Endodermal cell (in vitro differentiated cells): ENCODE measurements at regions not wholly inside any gene's neighbourhood (a gene's known extent, or its start where the extent isn't known, plus 50 kb on each side); places are given as distances from the start of the nearest gene placed in this dataset.

Experiments used
- DNase-seq: peaks from one replicate; pipeline ENCODE4 v3.0.0-alpha.2; 2017
- H3K27ac ChIP-seq: 2 replicates; pipeline ENCODE4 v1.5.1; 2013; ENCODE audit warnings: mild to moderate bottlenecking, low read depth, low read length, moderate library complexity
- H3K27me3 ChIP-seq: 2 replicates; pipeline ENCODE4 v1.6.1; 2013; ENCODE audit warnings: mild to moderate bottlenecking, low read length, moderate library complexity; ENCODE audit not compliant: insufficient read depth, control insufficient read depth, poor library complexity, severe bottlenecking
- H3K36me3 ChIP-seq: 2 replicates; pipeline ENCODE4 v1.7.0; 2013; ENCODE audit warnings: mild to moderate bottlenecking, low read length, moderate library complexity; ENCODE audit not compliant: control insufficient read depth, insufficient read depth
- H3K4me1 ChIP-seq: one replicate; pipeline ENCODE4 v1.7.0; 2013; ENCODE audit warnings: low read length; ENCODE audit not compliant: control insufficient read depth, insufficient read depth
- H3K4me3 ChIP-seq: 2 replicates; pipeline ENCODE4 v1.5.1; 2013; ENCODE audit warnings: mild to moderate bottlenecking, low read length, moderate library complexity
- H3K9ac ChIP-seq: 2 replicates; pipeline ENCODE4 v1.6.1; 2013; ENCODE audit warnings: mild to moderate bottlenecking, low read length, moderate library complexity; ENCODE audit not compliant: poor library complexity, severe bottlenecking; ENCODE audit errors: extremely low read depth
- H3K9me3 ChIP-seq: 2 replicates; pipeline ENCODE4 v1.6.1; 2013; ENCODE audit warnings: mild to moderate bottlenecking, low read length, moderate library complexity; ENCODE audit not compliant: control insufficient read depth
- H3K27ac Mint-ChIP-seq: 2 replicates; pipeline ENCODE4 v1.8.0; 2020; ENCODE audit warnings: mixed read lengths
- H3K27me3 Mint-ChIP-seq: 2 replicates; pipeline ENCODE4 v1.8.0; 2021; ENCODE audit warnings: mild to moderate bottlenecking, mixed read lengths; ENCODE audit not compliant: insufficient read depth
- H3K36me3 Mint-ChIP-seq: 2 replicates; pipeline ENCODE4 v1.8.0; 2020; ENCODE audit warnings: low read depth, mixed read lengths
- H3K4me1 Mint-ChIP-seq: 2 replicates; pipeline ENCODE4 v1.8.0; 2020; ENCODE audit warnings: mixed read lengths
- H3K4me3 Mint-ChIP-seq: 2 replicates; pipeline ENCODE4 v1.8.0; 2020; ENCODE audit warnings: mild to moderate bottlenecking, moderate library complexity, mixed read lengths
- H3K9me3 Mint-ChIP-seq: 2 replicates; pipeline ENCODE4 v1.8.0; 2020; ENCODE audit warnings: mild to moderate bottlenecking, mixed read lengths
- WGBS, 2 experiments: methylation state at CpG; one replicate each; pipeline versions ENCODE4 v1.1.5 to v1.1.7; 2013; ENCODE audit warnings: missing lambda C conversion rate in 2 of 2, mixed read lengths in 1 of 2; ENCODE audit not compliant: insufficient coverage in 1 of 2, insufficient read length in 1 of 2; 5-methylcytosine and 5-hydroxymethylcytosine counted together
- TF ChIP-seq, protein P1 (sequence below): fragments of 200-600 bp; sonication (generic); conservative IDR thresholded peaks from 2 replicates; pipeline ENCODE4 v1.5.0; 2021; ENCODE audit warnings: antibody characterized with exemption, mild to moderate bottlenecking

DNA sequence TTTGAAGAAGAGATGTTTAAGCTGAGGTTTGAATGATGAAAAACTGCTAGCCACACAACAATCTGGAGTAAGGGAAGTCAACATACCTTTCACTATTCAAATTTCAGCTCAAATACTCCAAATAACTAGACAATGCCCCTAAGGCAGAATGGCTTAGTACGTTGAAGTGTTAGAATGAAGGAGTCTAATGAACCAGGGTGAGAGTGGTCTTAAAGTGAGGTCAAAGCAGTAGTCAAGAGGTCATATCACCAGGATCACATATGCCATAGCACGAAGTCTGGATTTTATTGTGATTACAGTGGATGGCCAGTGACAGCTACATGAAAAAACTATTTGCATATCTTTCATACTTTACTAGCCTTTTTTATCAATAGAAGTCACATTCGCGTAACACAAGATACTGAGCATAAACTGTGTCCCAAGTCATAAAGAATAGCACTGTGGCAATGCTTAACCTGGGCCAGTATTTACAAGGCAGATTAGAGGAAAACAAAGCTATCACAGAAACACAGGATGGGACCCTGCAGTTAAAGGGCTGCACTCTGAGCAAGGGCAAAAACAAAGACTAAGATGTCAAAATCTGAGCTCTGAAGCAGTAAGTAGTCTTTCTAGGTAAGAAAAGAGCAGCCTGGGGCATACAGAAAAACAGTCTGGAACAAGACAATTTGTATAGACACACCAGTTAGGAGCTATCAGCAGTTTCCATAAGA is 61.5 kb downstream of the HYCC1 start:
- Mint-ChIP-seq H3K27me3 (no peaks in the 10 kb centered on the region), H3K4me3 (no peak overlapping the region), H3K4me1 (peaks cover 51% of the 10 kb centered on the region), H3K36me3 (peaks cover 8% of the 10 kb centered on the region), H3K9me3 (no peaks in the 10 kb centered on the region), H3K27ac (peak overlapping the region; percentile 56)
- peak overlapping the region; percentile 67 for H3K4me3 ChIP-seq
- H3K4me1 ChIP-seq = peaks cover 15% of the 10 kb centered on the region
- 58 to 62% methylated on average over 3 to 4 of the region's 4 CpGs for WGBS, 2 experiments
- peaks cover 36% of the 10 kb centered on the region for H3K36me3 ChIP-seq
- no peak overlapping the region for H3K9ac ChIP-seq
- peak; percentile 54 for DNase-seq
- H3K9me3 ChIP-seq = no peaks in the 10 kb centered on the region
- peak overlapping the region; percentile 54 for H3K27ac ChIP-seq
- H3K27me3 ChIP-seq = no peaks in the 10 kb centered on the region
- TF ChIP-seq, protein P1, sequence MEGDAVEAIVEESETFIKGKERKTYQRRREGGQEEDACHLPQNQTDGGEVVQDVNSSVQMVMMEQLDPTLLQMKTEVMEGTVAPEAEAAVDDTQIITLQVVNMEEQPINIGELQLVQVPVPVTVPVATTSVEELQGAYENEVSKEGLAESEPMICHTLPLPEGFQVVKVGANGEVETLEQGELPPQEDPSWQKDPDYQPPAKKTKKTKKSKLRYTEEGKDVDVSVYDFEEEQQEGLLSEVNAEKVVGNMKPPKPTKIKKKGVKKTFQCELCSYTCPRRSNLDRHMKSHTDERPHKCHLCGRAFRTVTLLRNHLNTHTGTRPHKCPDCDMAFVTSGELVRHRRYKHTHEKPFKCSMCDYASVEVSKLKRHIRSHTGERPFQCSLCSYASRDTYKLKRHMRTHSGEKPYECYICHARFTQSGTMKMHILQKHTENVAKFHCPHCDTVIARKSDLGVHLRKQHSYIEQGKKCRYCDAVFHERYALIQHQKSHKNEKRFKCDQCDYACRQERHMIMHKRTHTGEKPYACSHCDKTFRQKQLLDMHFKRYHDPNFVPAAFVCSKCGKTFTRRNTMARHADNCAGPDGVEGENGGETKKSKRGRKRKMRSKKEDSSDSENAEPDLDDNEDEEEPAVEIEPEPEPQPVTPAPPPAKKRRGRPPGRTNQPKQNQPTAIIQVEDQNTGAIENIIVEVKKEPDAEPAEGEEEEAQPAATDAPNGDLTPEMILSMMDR = no peak

DNA sequence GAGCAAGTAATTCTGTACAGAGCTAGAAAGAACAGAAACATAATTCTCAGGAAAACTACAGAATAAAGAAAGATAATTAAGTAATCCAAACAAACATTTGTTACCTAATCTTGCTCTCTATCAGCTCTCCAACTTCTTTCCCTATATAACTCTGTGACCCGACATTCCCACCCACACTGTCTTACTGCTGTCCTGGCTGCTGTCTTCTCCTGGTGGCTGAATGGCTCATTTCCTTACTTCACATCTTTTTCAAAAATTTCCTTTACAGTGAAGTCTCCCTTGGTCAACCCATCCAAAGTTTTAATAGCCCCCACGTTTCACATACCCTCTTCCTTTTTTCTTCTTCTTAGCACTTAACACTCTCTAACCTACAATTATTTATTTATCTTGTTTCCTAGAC is 64.0 kb downstream of the HYCC1 start:
- DNase-seq = peak; percentile 54
- peaks cover 52% of the 10 kb centered on the region for H3K4me1 Mint-ChIP-seq
- Histone ChIP-seq H3K9me3 (no peaks in the 10 kb centered on the region), H3K36me3 (peaks cover 35% of the 10 kb centered on the region), H3K4me3 (no peak overlapping the region), H3K9ac (no peak overlapping the region), H3K27me3 (no peaks in the 10 kb centered on the region), H3K4me1 (peaks cover 15% of the 10 kb centered on the region), H3K27ac (no peak overlapping the region)
- no peak overlapping the region for H3K27ac Mint-ChIP-seq
- H3K4me3 Mint-ChIP-seq = peak overlapping the region; percentile 2
- H3K27me3 Mint-ChIP-seq = no peaks in the 10 kb centered on the region
- peaks cover 13% of the 10 kb centered on the region for H3K36me3 Mint-ChIP-seq
- H3K9me3 Mint-ChIP-seq = no peaks in the 10 kb centered on the region
- TF ChIP-seq, protein P1 = peak; percentile 67
- 29 to 36% methylated on average over 1 to 2 of the region's 2 CpGs for WGBS, 2 experiments

DNA sequence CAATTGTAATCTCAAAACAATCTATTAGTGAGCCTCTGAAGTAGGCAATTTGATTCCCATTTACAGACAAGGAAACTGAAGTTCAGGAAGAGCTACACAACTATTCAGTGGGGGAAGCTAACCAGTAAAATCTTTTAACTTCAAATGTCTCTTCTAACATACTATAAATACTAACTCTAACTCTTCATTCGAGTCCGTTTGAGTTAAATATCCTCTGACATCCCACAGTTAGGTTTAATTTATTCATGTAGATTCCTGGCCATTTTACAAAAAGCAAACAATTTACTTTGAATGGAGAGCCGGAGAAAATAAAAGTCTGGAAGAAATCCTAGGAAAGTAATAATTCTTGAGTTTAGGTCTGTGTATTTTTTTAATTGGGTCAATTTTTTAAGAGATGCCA is 64.7 kb downstream of the HYCC1 start:
- Histone ChIP-seq H3K36me3 (peaks cover 40% of the 10 kb centered on the region), H3K4me3 (no peak overlapping the region), H3K9me3 (no peaks in the 10 kb centered on the region), H3K27me3 (no peaks in the 10 kb centered on the region), H3K4me1 (peaks cover 15% of the 10 kb centered on the region), H3K27ac (no peak overlapping the region), H3K9ac (no peak overlapping the region)
- DNase-seq = no peak
- Mint-ChIP-seq H3K4me1 (peaks cover 54% of the 10 kb centered on the region), H3K9me3 (no peaks in the 10 kb centered on the region), H3K36me3 (peaks cover 14% of the 10 kb centered on the region), H3K27ac (peak overlapping the region; percentile 28), H3K27me3 (no peaks in the 10 kb centered on the region), H3K4me3 (no peak overlapping the region)
- TF ChIP-seq, protein P1 = no peak
- WGBS, 2 experiments = 55 to 76% methylated on average over 1 to 3 of the region's 3 CpGs
